ENCODE measurements at regions not wholly inside any gene's neighbourhood (a gene's known extent, or its start where the extent isn't known, plus 50 kb on each side); places are given as distances from the start of the nearest gene placed in this dataset.

DNA sequence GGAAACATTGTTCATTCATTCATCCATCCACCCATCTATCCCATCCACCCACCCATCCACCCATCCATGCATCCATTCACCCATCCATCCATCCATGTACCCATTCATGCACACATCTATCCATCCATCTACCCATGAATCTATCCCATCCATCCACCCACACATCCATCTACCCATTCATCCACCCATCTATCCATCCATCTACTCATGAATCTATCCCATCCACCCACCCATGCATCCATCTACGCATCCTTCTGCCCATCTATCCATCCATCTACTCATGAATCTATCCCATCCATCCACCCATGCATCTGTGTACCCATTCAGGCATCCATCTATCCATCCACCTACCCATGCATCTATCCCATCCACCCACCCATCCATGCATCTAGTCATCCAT is 51.6 kb upstream of the URI1 start:
- Mint-ChIP-seq H3K4me3 (no peak overlapping the region), H3K9me3 (peaks cover 0 to 9% of the 10 kb centered on the region in 2 donors), H3K27me3 (ENCODE audit: low read depth in 2 of 2) (no peaks in the 10 kb centered on the region), H3K36me3 (no peaks in the 10 kb centered on the region), H3K4me1 (no peaks in the 10 kb centered on the region), H3K27ac (no peak overlapping the region)
- WGBS (ENCODE audit: insufficient coverage), result 91% methylated on average over 1 of the region's 1 CpG
- TF ChIP-seq, protein P1, sequence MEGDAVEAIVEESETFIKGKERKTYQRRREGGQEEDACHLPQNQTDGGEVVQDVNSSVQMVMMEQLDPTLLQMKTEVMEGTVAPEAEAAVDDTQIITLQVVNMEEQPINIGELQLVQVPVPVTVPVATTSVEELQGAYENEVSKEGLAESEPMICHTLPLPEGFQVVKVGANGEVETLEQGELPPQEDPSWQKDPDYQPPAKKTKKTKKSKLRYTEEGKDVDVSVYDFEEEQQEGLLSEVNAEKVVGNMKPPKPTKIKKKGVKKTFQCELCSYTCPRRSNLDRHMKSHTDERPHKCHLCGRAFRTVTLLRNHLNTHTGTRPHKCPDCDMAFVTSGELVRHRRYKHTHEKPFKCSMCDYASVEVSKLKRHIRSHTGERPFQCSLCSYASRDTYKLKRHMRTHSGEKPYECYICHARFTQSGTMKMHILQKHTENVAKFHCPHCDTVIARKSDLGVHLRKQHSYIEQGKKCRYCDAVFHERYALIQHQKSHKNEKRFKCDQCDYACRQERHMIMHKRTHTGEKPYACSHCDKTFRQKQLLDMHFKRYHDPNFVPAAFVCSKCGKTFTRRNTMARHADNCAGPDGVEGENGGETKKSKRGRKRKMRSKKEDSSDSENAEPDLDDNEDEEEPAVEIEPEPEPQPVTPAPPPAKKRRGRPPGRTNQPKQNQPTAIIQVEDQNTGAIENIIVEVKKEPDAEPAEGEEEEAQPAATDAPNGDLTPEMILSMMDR (IDR thresholded peaks at IDR 0.05), result no peak
- no peak for DNase-seq
- no peak for ATAC-seq
- H3K9me3 ChIP-seq (ENCODE audit: control insufficient read depth, insufficient read depth, low read length), result no peaks in the 10 kb centered on the region
- no peak overlapping the region for H3K4me3 ChIP-seq (ENCODE audit: low read length)
- H3K4me1 ChIP-seq (ENCODE audit: control insufficient read depth, insufficient read depth, low read length), result peaks cover 6% of the 10 kb centered on the region
- H3K27me3 ChIP-seq (ENCODE audit: control insufficient read depth, insufficient read depth, low read length), result no peaks in the 10 kb centered on the region
- intact Hi-C loops (cut with micrococcal nuclease), result no loop called here
- H3K27ac ChIP-seq (ENCODE audit: low read length), result no peak overlapping the region
- H3K36me3 ChIP-seq (ENCODE audit: control insufficient read depth, insufficient read depth, low read length), result no peaks in the 10 kb centered on the region
